GM18519 (cell line): ENCODE measurements at regions not wholly inside any gene's neighbourhood (a gene's known extent, or its start where the extent isn't known, plus 50 kb on each side); places are given as distances from the start of the nearest gene placed in this dataset.

Experiments used
- ATAC-seq: cut with Tn5 transposase; IDR thresholded peaks from one replicate; pipeline ENCODE4 v1.9.1; 2021; ENCODE audit warnings: mild to moderate bottlenecking, moderate library complexity; ENCODE audit not compliant: unreplicated experiment, low FRiP score

DNA sequence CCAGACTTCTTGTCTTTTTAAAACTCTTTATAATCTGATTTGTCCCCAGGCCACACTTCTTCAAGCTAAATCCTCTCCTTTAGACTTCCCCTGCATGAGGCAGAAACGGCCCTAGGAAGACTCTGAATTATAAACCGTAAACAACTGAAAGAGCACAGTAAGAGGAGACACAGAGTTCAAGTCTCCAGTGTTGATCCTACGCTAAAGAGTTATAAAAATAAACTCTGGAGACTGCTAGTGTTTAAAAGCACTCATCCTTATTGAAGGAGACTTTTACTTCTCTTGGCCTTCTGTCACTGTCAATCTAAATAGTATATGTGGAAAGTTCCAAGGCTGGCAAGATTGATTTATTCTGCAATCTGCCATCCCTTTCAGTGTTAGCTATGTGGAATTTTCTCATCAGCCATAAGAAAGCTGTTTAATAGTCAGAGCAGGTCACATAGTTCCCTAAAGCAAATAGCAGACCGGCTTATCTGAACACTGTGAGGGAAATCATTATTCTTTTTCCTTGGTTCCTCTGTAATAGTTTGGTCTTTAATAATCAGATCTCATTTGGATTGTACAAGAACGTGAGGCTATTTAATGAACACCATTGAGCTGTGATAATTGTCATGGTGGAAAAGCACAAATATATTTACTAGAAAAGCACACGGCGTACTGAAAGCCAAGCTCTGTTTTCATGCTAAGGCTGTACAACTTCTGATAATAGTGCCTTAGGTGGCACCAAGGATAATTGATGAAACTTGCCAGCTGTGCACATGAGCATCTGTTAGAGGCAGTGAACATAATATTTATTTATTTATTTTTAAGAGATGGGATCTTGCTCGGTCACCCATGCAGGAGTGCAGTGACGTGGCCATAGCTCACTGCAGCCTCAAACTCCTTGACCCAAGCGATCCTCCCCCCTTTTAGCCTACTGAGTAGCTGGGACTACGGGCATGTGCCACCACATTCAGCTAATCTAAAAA is 157.7 kb downstream of the CEP135 start:
- no peak for ATAC-seq

DNA sequence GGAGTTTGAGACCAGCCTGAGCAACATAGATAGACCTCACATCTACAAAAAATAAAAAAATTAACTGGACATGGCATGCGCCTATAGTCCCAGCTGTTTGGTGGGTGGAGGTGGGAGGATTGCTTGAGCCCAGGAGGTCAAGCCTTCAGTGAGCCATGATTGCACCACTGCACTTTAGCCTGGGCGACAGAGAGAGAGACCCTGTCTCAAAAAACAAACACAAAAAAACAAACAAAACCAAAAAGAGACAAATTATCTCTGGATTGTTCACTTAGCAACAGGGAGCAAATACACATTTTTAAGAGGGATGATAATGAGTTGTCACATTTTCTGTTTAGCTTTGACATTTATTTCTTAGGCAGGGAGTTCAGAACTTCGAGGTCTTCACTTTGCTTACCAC is 155.4 kb downstream of the CEP135 start:
- ATAC-seq = no peak

DNA sequence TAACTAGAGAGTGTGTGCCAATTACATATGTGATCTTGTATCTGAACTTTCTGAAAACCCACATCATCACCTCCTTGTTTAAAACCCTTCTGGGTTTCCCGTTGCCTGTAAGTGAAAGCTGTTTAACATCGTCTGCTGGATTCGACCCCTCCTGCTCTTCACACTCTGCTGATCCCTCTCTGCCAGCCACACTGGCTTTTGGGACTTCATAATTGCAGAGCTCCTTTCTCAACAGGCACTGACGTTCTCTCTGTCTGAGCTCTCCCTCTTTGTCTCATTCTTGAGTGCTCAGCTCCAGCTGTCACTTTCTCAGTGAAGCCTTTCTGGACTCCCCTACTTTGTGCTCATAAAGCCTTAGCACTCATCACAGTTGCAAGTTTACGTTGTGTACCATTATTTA is 153.9 kb downstream of the CEP135 start:
- no peak for ATAC-seq

DNA sequence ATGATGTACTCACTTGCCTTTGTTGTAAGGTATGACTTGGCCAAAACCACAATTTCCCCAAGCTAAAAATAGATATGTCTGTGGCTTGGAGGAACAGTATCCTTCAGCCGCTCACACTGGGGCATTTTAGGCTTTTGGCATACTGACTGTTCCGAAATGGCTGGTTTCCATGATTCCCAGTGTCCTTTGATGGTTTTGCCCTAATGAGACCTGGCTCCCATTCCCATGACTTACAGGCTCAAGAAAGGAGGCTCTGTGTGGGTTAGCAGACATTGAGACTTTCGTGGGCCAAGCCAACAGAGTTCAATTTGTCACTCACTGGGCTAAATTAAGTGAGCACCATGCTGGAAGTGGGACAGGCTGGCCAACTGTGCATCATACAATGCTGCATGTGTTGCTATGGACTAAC is 150.6 kb downstream of the CEP135 start:
- no peak for ATAC-seq

DNA sequence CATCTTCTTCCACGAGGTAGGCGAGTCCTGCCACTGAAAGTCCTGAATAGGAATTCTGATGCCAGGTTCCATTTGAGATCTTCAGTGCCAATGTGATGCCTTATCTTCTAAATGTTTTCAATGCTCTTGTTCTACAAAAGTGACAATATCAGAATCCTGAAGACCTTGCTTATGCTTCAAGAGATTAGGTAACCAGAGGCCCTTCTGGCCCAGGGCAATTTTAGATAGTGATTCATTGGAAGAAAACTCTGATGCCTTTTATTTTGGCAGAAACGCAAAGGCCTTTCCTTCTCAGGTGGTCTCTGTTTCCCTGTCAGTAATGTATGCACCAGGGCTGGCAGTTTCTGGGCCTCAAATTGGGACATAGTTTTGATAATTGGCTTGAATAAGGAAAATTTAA is 144.8 kb downstream of the CEP135 start:
- no peak for ATAC-seq

DNA sequence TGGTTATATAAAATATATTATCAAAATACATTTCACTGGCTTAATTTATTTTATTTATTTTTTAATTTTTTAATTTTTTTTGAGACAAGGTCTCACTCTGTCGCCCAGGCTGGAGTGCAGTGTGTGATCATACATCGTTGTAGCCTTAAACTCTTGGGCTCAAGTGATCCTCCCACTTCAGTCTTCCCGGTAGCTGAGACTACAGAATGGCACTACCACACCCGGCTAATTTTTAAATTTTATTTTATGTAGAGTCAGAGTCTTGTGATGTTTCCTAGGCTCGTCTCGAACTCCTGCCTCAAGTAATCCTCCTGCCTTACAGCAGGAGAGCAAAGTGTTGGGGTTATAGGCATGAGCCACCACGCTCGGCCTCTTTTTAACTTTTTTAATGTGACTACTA is 143.8 kb downstream of the CEP135 start:
- no peak for ATAC-seq

DNA sequence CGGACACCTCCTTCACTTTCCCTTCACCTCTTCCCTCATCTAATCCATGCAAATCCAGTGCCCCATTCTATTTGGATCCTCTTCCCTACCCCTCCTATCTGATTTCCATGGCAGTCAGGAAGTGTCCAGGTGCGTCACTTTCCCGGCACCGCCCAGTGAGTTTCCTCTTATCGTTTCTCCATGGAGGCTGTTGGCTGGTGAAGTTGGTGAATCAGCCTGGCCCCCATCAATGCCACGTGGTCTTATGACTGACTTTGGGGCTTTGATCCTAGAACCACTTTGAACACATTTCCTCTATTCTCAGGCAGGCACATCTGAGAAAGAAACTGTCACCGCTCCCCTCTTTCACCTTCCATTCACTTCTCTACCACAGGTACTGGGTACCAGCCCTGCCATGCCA is 137.8 kb downstream of the CEP135 start:
- ATAC-seq = no peak

DNA sequence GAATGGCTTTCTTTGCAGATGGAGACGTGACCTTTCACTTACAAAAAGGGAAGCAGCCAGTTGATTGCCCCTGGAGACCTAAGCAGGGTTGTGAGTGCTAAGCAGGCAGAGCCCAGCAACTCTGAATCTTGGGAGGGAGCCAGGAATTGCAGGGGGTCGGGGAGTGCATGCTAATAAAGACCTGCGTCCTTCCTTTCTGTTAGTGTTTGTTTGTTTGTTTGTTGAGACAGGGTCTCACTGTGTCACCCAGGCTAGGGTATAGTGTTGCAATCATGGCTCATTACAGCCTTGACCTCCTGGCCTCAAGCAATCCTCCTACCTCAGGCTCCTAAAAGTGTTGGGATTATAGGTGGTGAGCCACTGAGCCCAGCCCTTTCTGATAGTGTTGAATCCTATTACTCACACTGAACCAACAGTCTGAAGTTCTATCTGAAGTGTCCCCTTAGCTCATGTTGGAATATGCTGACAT is 137.4 kb downstream of the CEP135 start:
- no peak for ATAC-seq

DNA sequence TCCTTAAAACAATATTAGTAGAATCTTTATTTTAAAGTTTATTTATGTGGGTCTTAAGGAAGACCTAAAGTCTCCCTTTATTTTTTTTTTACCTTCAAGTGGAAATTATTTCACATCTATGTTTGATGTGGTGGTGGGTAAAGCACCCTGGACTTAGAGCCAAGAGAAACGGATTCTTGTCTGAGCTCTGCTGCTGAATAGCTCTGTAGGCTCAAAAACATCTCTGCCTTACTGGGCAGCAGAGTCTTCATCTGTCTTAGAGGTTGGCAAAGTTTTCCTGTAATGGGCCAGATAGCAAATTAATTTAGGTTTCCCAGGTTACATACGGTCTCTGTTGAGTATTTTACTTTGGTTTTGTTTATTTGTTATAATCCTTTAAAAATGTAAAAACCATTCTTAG is 136.5 kb downstream of the CEP135 start:
- ATAC-seq = no peak

DNA sequence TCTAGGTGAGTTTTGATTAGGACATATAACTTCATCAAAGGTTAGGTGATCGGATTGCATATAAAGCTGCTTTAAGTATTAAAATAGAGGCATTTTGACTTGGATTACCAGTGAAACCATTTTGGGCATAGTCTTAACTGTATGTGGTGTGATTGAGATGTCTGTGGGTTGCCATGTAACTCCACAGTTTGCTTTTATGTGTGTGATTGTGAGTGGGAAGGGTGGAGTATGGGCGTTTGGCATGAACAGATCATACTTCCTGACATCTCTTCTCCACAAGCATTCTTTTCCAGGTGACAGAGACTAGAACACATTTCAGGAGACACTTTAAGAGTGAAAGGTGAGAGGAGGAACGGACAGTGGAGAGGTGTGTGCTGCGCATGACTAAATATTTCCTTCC is 136.1 kb downstream of the CEP135 start:
- no peak for ATAC-seq
